Glutamatergic neuron (in vitro differentiated cells): ENCODE measurements at regions not wholly inside any gene's neighbourhood (a gene's known extent, or its start where the extent isn't known, plus 50 kb on each side); places are given as distances from the start of the nearest gene placed in this dataset.

Experiments used
- DNase-seq: peaks from one replicate; pipeline ENCODE4 v3.0.0; 2022
- H3K27ac Mint-ChIP-seq: one replicate; pipeline ENCODE4 v1.8.0; 2020; ENCODE audit warnings: mild to moderate bottlenecking, mixed read lengths, inconsistent platforms; ENCODE audit not compliant: unreplicated experiment
- H3K27me3 Mint-ChIP-seq: one replicate; pipeline ENCODE4 v1.8.0; 2020; ENCODE audit warnings: mild to moderate bottlenecking, moderate library complexity, mixed read lengths, inconsistent platforms; ENCODE audit not compliant: unreplicated experiment
- H3K36me3 Mint-ChIP-seq: one replicate; pipeline ENCODE4 v1.8.0; 2020; ENCODE audit warnings: mild to moderate bottlenecking, mixed read lengths, inconsistent platforms; ENCODE audit not compliant: unreplicated experiment
- H3K4me1 Mint-ChIP-seq: one replicate; pipeline ENCODE4 v1.8.0; 2020; ENCODE audit warnings: mild to moderate bottlenecking, low read depth, mixed read lengths, inconsistent platforms; ENCODE audit not compliant: unreplicated experiment
- H3K4me3 Mint-ChIP-seq: one replicate; pipeline ENCODE4 v1.8.0; 2020; ENCODE audit warnings: mild to moderate bottlenecking, mixed read lengths, inconsistent platforms; ENCODE audit not compliant: unreplicated experiment
- H3K9me3 Mint-ChIP-seq: one replicate; pipeline ENCODE4 v1.8.0; 2020; ENCODE audit warnings: mild to moderate bottlenecking, moderate library complexity, mixed read lengths, inconsistent platforms; ENCODE audit not compliant: unreplicated experiment
- TF ChIP-seq, protein P1 (sequence below): fragments of 200-600 bp; sonication (generic); IDR thresholded peaks from one replicate; pipeline ENCODE4 v1.5.0; 2021; ENCODE audit not compliant: partially characterized antibody, unreplicated experiment

DNA sequence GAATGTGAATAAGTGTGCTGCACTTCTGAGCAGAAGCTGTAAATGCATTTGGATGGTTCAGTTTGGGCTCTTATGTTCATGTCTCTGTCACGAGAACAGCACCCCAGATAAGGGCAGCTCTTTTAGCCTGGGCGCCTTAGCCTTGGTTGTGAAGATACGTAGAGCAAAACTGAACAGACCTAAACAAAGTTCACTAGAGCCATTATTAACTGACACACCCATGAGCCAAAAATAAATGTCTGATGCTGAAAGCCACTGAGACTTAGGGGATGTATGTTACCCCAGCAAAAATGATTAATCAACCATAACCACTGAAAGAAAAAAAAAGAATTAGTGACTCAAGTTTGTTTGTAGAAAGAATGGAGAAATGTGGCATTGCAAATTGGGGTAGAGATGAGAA, 343.4 kb downstream of the BCAT1 start:
- Mint-ChIP-seq H3K36me3 (peaks cover 5% of the 10 kb centered on the region), H3K27me3 (peaks cover 4% of the 10 kb centered on the region), H3K9me3 (peaks cover 2% of the 10 kb centered on the region), H3K4me1 (no peaks in the 10 kb centered on the region), H3K27ac (no peak overlapping the region), H3K4me3 (no peak overlapping the region)
- DNase-seq: no peak
- TF ChIP-seq, protein P1, sequence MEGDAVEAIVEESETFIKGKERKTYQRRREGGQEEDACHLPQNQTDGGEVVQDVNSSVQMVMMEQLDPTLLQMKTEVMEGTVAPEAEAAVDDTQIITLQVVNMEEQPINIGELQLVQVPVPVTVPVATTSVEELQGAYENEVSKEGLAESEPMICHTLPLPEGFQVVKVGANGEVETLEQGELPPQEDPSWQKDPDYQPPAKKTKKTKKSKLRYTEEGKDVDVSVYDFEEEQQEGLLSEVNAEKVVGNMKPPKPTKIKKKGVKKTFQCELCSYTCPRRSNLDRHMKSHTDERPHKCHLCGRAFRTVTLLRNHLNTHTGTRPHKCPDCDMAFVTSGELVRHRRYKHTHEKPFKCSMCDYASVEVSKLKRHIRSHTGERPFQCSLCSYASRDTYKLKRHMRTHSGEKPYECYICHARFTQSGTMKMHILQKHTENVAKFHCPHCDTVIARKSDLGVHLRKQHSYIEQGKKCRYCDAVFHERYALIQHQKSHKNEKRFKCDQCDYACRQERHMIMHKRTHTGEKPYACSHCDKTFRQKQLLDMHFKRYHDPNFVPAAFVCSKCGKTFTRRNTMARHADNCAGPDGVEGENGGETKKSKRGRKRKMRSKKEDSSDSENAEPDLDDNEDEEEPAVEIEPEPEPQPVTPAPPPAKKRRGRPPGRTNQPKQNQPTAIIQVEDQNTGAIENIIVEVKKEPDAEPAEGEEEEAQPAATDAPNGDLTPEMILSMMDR: no peak

DNA sequence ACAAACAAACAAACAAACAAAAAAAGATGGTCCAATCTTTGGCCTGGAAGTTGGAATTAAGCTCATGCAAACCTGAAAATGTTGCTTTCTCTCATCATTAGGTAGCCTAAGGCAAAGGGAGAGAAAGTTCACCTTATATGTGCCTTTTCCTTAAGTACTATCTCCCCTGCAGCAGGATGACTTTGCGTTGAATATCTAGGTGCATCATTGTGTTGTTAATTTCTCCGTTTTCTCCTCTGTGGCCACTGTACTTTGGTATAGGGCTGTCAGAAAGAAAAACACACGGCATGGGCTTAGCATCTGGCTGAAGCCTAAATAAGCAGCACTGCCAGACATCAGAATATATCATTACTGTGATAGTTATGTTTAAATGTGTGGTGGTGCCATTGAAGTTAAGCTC, 345.5 kb downstream of the BCAT1 start:
- H3K27ac Mint-ChIP-seq: no peak overlapping the region
- H3K4me1 Mint-ChIP-seq: no peaks in the 10 kb centered on the region
- TF ChIP-seq, protein P1: no peak
- no peaks in the 10 kb centered on the region for H3K9me3 Mint-ChIP-seq
- no peak for DNase-seq
- no peak overlapping the region for H3K4me3 Mint-ChIP-seq
- H3K36me3 Mint-ChIP-seq: peaks cover 5% of the 10 kb centered on the region
- H3K27me3 Mint-ChIP-seq: peaks cover 6% of the 10 kb centered on the region

DNA sequence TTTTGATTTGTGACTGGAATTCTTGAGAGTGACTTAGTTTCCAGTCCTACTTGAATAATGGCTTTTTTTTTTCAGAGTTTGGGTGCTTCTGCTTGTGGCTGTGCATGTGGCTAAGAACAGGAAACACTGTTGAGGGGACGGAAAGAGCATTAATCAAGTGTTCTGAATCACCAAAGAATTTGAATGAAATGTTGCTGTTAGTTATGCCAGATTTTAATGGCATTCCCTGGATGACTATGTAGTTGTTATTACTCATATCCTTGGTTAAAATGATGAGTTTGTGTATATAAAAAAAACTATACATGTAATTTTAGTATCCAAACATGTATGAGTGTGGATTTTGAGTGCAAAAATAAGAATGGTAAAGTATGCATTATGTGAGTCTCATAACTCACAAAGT, 347.9 kb downstream of the BCAT1 start:
- TF ChIP-seq, protein P1: no peak
- DNase-seq: no peak
- Mint-ChIP-seq H3K36me3 (peaks cover 5% of the 10 kb centered on the region), H3K27ac (no peak overlapping the region), H3K9me3 (no peaks in the 10 kb centered on the region), H3K27me3 (peaks cover 2% of the 10 kb centered on the region), H3K4me3 (no peak overlapping the region), H3K4me1 (no peaks in the 10 kb centered on the region)

- TF ChIP-seq, protein P1: no peak
- peaks cover 2% of the 10 kb centered on the region for H3K36me3 Mint-ChIP-seq
- H3K27me3 Mint-ChIP-seq: peaks cover 2% of the 10 kb centered on the region
- no peaks in the 10 kb centered on the region for H3K4me1 Mint-ChIP-seq
- no peak overlapping the region for H3K27ac Mint-ChIP-seq
- DNase-seq: no peak
- no peak overlapping the region for H3K4me3 Mint-ChIP-seq
- no peaks in the 10 kb centered on the region for H3K9me3 Mint-ChIP-seq
Observed at GRCh38 chr12:24600551-24600950, 348.4 kb downstream of the BCAT1 start.

GRCh38 chr12:24599736-24600135, 349.2 kb downstream of the BCAT1 start:
- TF ChIP-seq, protein P1: no peak
- H3K27ac Mint-ChIP-seq: no peak overlapping the region
- no peak for DNase-seq
- H3K36me3 Mint-ChIP-seq: no peaks in the 10 kb centered on the region
- H3K4me1 Mint-ChIP-seq: no peaks in the 10 kb centered on the region
- H3K9me3 Mint-ChIP-seq: no peaks in the 10 kb centered on the region
- H3K27me3 Mint-ChIP-seq: peaks cover 2% of the 10 kb centered on the region
- H3K4me3 Mint-ChIP-seq: no peak overlapping the region
